ENCODE measurements at regions not wholly inside any gene's neighbourhood (a gene's known extent, or its start where the extent isn't known, plus 50 kb on each side); places are given as distances from the start of the nearest gene placed in this dataset.

GRCh38 chr6:21965016-21965415 lies 331.8 kb downstream of the PRL start:
- no peak for DNase-seq (ENCODE audit: low read depth in 2 of 2)

- DNase-seq (ENCODE audit: low read depth in 2 of 2): no peak
Measured at GRCh38 chr6:21965953-21966539, 330.8 kb downstream of the PRL start.

- no peak for DNase-seq (ENCODE audit: low read depth in 2 of 2)
Measured at GRCh38 chr6:21967056-21967974, 329.5 kb downstream of the PRL start.

GRCh38 chr6:21968411-21968810 lies 328.4 kb downstream of the PRL start:
- DNase-seq (ENCODE audit: low read depth in 2 of 2): no peak

GRCh38 chr6:21969192-21969591 lies 327.6 kb downstream of the PRL start:
- DNase-seq (ENCODE audit: low read depth in 2 of 2): no peak

- no peak for DNase-seq (ENCODE audit: low read depth in 2 of 2)
Measured at GRCh38 chr6:21970569-21971300, 326.1 kb downstream of the PRL start.

- DNase-seq (ENCODE audit: low read depth in 2 of 2): no peak
Measured at GRCh38 chr6:21971541-21971940, 325.3 kb downstream of the PRL start.

- no peak for DNase-seq (ENCODE audit: low read depth in 2 of 2)
Measured at GRCh38 chr6:21972516-21972915, 324.3 kb downstream of the PRL start.

- DNase-seq (ENCODE audit: low read depth in 2 of 2): no peak
Measured at GRCh38 chr6:21977346-21977745, 319.5 kb downstream of the PRL start.

- no peak for DNase-seq (ENCODE audit: low read depth in 2 of 2)
Measured at GRCh38 chr6:21981235-21981833, 315.5 kb downstream of the PRL start.

- DNase-seq (ENCODE audit: low read depth in 2 of 2): no peak
Measured at GRCh38 chr6:21984135-21984534, 312.7 kb downstream of the PRL start.

GRCh38 chr6:21984561-21984960 lies 312.3 kb downstream of the PRL start:
- no peak for DNase-seq (ENCODE audit: low read depth in 2 of 2)

GRCh38 chr6:21985904-21986303 lies 310.9 kb downstream of the PRL start:
- no peak for DNase-seq (ENCODE audit: low read depth in 2 of 2)

GRCh38 chr6:21986703-21987102 lies 310.1 kb downstream of the PRL start:
- DNase-seq (ENCODE audit: low read depth in 2 of 2): no peak

- no peak for DNase-seq (ENCODE audit: low read depth in 2 of 2)
Measured at GRCh38 chr6:21987501-21987957, 309.3 kb downstream of the PRL start.

- DNase-seq (ENCODE audit: low read depth in 2 of 2): no peak
Measured at GRCh38 chr6:21990577-21990976, 306.3 kb downstream of the PRL start.

- DNase-seq (ENCODE audit: low read depth in 2 of 2): no peak
Measured at GRCh38 chr6:21992178-21992967, 304.5 kb downstream of the PRL start.

- no peak for DNase-seq (ENCODE audit: low read depth in 2 of 2)
Measured at GRCh38 chr6:21993841-21994240, 303.0 kb downstream of the PRL start.

- DNase-seq (ENCODE audit: low read depth in 2 of 2): no peak
Measured at GRCh38 chr6:21994821-21995220, 302.0 kb downstream of the PRL start.

- DNase-seq (ENCODE audit: low read depth in 2 of 2): no peak
Measured at GRCh38 chr6:21995318-21995717, 301.5 kb downstream of the PRL start.

GRCh38 chr6:21996425-21997118 lies 300.3 kb downstream of the PRL start:
- no peak for DNase-seq (ENCODE audit: low read depth in 2 of 2)
